ENCODE measurements at regions not wholly inside any gene's neighbourhood (a gene's known extent, or its start where the extent isn't known, plus 50 kb on each side); places are given as distances from the start of the nearest gene placed in this dataset.

DNA sequence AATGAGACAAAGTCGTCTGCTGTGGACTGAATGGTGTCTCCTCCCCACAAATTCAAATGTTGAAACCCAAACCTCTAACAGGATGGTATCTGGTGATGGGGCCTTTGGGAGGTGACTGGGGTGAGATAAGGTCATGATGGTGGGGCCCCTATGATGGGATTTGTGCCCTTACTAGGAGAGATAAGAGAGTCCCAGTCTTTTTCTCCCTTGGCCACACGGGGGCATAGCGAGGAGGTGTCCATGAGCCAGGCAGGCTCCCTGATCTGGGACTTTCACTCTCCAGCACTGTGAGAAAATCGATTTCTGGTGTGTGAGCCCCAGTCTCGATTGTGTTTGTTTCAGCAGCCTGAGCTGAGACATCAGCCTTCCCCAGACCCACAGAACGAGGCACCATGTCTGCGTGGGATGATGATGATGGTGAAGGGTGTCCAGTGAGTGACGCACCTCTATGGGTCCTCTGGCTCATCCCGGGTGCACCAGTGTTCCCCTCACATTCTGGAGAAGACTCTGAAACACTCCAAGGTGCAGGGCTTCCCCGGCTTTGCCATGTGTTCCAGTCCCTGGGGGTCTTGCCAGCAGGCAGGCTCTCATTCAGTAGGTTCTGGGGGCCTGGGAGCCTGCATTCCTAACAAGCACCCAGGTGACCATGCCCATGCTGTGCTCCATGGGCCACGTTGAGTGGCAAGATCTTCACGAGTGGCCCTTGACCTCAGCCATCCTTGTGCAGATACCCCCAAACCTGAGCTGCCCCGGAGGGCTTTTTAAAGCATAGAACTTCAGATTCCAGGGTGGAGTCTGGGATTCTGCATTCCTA is 363.0 kb downstream of the CTTN start:
- no peak for DNase-seq (ENCODE audit: low read depth, low spot score)

DNA sequence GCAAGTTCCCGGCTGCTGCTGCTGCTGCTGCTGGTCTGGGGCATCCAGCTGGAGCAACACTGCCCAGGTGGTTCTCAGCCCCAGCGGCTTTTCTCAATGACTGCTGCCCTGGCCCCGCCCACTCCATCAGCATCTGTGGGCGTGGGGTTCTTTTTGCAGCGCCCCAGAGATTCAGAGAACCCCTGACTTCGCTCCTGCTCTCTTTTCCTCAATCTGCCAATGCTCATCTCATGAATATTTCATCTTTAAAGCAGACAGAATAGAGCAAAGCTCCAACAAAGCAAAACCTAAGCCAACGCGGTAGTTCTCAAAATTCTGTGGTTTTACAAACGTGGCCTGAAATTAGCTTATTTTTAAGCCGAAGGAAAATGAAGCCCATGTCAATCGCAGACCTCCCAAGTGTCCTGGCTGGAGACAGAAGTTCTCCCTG is 363.6 kb downstream of the CTTN start:
- no peak for DNase-seq (ENCODE audit: low read depth, low spot score)

DNA sequence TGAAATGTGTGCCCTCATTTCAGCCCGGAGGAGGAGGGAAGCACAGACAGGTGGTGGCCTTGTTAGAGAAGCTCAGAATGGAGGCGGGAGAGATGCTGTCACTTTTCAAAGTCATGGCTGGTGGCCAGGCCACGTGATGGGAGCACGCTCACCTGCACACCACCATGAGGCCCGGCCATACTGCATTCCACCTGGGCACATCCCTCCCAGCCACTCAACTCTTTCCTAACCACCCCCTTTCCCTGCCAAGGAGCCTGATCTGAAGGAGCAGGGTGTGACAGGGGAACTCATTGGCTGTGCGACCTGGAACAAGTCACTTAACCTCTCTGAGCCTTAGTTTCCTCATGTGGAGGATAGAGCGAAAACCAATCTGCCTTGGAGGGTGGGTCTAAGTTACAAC is 364.5 kb downstream of the CTTN start:
- no peak for DNase-seq (ENCODE audit: low read depth, low spot score)

DNA sequence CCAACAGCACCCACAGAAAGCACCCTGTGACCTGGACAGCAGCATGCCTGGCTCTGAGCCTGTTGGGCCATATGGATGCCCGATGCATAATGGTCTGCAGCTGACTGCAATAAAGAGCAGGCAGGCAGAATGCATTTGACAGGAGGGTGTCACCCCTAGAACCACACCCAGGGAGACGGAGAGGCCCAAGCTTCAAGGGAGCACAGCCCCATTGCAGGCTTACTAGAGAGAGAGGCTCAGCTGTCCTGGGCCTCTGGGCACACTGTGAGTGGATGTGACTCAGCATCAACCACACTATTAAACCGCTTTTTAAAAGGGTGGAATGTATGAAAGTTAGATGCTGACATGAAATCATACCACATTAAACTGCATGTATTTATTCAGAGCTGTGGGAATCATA is 365.3 kb downstream of the CTTN start:
- DNase-seq (ENCODE audit: low read depth, low spot score), result no peak

DNA sequence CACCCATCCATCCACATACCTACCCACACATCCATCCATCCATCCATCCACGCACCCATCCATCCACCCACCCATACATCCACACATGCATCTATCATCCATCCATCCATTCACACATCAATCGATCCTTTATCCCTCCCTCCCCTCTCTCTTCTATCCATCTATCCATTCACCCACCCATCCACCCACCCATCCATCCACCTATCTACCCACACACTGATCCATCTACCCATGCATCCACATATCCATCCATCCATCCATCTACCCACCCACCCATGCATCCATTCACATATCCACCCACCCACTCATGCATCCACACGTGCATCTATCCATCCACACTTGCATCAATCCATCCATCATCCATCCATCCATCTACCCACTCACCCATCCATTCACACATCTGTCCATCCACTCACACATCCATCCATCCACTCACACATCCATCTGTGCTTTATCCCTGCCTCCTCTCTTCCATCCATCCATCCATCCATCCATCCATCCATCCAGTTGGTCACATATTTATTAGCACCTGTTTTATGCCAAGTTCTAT is 366.1 kb downstream of the CTTN start:
- DNase-seq (ENCODE audit: low read depth, low spot score), result no peak

DNA sequence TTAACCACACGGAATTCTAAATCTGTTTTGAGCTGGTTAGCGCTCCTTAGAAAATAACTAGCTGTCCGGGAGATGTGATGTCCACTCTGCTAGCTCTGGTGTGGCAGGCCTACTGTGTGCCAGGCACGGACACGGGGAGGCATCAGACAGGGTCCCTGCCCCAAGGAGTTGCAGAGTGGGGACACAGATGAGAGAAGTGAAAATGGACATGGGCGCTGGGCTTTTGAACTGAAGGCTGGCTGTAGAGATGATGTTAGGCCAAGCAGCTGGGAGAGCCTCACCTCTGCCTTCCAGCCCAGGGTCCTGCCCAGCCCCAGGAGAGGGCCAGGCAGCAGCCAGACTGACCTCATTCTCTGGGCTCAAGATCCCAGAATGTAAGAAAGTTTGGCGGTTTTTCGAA is 368.6 kb downstream of the CTTN start:
- DNase-seq (ENCODE audit: low read depth, low spot score), result no peak

DNA sequence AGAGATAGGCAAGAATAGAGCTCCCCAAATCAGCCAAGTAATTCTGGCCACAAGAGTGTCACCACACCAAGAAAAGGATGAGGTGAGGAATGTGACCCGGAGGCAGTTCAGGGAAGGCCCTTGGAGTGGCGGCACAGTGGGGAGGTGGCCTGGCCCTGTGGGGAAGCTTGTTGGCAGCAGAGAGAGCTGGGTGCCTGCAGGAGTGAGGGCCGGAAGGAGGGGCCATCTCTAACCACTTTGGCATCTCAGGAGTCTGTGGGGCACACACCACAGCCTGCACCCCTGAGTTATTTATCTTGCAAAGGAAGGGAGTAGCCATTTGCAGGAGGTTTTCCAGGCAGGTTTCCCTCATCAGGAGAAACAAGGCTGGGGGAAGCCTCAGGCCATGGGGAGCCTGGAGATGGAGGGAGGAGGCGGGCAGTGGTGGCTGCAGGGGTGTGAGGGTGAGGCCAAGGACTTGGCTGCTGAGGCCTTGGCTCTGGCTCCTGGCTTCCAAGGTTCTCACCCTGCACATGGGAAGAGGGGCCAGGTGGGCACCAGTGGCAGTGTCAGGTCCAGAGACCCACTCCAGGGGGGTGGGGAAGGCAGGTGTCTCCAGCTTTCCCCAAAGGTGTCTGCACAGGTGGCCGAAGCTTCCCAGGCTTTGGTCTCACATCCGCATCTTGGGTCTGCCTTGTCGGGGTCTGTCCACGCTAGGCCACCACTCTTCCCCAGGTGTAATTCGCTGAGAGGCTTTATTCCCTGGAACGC is 370.2 kb downstream of the CTTN start:
- no peak for DNase-seq (ENCODE audit: low read depth, low spot score)

DNA sequence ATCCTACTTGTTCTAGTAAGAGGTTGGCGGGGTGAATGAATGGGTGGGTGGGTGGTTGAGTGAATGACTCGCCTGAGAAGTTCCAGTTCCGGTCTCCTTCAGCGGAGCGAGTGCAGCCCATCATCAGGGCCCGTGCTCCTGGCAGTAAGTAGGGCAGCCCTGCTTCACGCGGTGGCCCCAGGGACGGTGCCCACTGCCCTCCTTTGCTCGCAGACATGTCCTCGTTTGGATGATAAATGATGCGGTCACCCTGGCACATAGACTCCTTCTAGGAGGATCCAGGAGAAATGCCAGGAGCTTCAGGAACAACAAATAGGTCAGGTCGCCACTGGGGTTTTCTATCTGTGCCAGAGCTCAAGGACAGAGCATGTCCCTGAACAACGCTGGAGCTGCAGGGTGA is 370.8 kb downstream of the CTTN start:
- DNase-seq (ENCODE audit: low read depth, low spot score), result no peak

DNA sequence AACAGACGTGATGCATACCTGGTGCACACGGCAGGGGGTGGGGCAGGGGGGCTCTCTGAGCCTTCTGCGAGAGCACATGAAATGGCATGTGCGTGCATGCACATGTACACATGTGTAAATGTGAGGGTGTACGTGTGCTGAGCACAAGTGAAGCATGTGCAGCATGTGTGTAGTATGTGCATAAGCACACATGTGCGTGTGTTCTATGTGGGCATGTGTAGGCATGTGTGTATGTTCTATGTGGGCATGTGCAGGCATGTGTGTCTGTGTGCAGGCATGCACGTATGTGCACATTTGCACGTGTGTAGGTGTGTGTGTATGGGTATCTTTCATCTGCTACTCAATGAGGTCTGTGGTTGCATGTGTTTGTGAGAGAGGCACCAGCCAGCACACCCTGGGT is 371.2 kb downstream of the CTTN start:
- no peak for DNase-seq (ENCODE audit: low read depth, low spot score)

DNA sequence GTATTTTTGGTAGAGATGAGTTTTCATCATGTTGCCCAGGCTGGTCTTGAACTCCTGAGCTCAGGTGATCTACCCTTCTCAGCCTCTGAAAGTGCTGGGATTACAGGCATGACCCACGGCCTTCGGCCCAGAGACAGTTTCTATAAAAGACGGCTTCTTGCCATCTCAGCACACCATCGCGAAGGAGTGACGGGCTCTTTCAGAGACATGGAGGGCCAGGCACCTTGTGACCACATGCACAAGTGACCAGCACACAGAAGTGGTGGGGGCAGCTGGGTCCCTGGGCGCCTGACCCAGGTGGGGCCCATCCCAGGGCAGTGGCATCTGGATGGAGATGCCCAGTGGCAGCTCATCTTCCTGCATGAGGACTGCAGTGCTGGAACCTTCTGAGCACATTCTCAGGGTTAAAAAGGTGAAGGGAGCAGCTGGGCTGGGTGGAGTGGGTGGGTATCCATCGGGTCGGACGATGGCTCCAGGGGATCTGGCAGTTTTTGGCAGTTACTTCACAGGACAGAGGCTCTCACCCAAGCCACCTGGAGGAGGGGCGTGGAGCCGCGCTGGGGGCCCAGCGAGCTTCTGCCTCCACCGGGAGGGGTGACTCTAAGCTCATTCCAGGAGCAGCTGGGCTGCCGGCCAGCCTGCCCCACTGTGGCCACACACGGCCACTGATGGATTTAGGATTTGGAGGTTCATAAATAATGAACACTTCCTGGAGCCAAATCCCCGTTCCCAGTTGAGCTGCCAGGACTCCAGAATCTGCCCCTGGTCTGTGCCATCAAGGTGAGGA is 373.0 kb downstream of the CTTN start:
- no peak for DNase-seq (ENCODE audit: low read depth, low spot score)

DNA sequence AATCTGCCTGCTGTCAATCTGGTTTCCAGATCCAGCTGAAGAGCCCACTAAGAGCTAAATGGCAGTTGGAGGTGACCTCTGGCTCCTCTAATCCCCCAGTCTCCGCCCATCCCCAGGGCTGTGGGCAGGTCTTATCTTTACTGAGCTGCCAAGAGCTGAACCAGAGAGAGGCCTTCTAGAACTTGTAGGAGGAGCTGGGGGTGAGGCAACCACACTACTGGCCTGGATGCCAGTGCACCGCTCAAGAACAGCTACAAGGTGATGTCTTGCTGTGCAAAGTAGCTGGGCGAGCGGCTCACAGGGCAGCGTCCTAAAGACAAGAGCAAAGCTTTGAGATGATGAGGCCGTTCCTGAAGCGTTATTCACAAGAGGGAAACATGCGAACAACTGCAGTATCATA is 374.6 kb downstream of the CTTN start:
- DNase-seq (ENCODE audit: low read depth, low spot score), result no peak

DNA sequence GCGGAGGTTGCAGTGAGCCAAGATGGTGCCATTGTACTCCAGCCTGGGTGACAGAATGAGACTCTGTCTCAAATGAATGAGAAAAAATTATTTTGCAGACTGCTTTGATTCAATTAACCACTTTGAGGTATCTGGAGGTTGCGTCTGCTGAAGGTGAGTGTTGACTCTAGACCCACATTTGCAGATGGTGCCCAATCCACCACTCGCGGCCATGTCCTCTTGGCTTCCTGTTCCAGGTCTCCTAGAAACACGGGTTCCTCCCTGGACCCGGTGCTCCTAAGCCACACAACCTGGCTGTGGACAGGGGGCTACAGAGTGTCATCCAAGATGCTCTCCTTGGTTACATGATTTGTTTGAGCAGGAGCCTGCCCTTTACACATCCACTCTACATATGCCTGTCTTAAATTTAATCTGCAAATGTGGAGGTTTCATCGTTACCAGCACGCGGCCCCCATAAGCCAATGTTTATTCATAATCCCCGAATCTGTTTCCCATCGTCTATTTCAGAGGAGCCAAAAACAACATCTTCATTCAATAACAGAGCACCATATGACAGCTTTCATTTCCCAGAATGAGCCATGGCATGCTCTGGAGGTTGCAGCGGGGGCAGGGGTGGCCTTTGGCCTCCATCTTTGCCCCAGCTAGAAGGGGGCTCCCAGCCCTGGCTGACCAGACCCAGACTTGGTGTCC is 377.2 kb downstream of the CTTN start:
- DNase-seq (ENCODE audit: low read depth, low spot score), result no peak

DNA sequence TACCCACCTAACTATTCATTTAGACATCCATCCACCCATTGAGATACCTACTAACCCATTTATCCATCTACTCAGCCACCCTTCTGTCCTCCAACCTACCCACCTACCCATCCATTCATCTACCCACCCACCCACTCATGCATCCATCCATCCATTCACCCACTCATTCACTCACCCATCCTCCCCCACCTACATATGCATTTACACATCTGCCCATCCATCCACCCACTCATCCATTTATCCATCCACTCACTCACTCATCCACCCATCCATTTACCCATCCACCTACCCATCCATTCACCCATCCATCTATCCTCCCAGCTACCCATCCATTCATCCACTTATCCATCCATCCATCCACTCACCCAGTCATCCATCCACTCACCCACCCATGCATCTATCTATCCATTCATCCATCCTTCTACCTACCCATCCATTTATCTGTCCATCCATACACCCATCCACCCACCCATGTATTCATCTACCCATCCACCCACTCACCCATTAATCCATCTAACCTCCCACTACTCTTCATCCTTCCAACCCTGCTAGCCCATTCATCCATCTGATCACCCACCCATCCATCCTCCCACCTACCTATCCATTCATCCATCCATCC is 378.7 kb downstream of the CTTN start:
- DNase-seq (ENCODE audit: low read depth, low spot score), result no peak

DNA sequence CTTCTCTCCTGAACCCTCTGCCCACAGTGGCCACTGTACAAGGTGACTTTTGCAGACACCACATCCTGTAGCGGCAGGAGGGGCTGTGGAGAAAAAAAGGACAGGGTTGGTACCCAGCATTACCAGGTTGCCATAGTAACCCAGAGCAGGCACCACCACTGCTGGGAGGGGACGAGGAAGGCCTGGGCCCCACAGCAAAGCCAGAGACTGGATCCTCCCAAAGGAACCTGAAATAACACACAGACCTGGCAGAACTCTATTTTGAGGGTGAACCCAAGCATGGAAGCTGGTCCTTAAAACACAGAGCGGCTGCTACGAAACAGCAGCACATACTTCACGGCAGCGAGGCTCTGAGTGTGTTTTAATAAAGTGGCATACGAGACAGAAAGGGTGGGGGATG is 380.6 kb downstream of the CTTN start:
- no peak for DNase-seq (ENCODE audit: low read depth, low spot score)

DNA sequence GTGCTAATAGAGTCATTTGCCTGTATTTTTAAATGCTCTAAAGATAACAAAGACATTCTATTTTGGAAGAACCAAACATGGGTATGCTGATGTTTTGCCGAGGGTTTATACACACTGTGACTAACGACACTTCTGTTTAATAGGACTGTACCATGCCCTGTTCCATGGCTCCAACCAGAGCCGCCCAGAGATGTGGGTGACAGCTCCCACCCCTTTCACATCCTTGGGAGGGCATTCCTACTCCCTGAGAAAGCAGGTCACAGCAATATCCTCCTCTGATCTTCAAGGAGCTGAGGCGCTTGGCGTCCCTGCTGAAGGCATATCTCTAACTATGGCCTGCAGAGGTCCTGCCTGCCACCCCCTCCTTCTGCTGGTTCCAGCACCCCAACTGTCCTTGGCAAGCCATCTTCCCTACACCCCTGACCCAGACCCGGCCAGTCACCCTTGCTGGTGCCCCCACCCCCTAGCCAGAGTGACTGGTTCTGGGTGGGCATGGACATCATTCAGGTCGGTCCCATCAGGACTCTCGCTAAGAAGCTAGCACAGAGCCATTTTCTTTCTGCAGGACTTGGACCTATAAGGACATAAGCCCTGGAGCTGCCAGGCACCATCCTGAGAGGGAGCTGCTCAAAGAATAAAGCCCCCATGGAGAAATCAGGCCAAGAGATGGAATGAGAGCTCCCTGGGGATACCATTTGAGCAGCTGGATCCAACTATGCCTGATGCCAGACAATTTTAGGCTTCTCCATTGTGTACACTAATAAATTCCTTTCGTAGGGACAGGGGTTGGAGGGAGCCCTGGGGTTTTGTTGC is 381.3 kb downstream of the CTTN start:
- DNase-seq (ENCODE audit: low read depth, low spot score), result no peak

DNA sequence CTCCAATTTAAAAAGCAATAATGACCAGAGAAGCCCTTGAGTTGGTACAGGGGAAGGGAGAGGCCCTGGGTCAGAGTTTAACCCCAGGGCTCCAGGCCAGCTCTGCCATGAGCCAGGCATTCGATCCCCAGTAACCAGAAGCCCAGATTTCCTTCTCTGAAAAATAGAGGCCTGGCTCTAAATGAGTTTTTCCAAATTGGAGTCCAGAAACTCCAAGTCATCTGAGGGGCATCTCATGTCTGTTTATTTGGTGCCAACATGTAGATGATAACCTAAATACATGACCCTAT is 381.9 kb downstream of the CTTN start:
- DNase-seq (ENCODE audit: low read depth, low spot score), result no peak

DNA sequence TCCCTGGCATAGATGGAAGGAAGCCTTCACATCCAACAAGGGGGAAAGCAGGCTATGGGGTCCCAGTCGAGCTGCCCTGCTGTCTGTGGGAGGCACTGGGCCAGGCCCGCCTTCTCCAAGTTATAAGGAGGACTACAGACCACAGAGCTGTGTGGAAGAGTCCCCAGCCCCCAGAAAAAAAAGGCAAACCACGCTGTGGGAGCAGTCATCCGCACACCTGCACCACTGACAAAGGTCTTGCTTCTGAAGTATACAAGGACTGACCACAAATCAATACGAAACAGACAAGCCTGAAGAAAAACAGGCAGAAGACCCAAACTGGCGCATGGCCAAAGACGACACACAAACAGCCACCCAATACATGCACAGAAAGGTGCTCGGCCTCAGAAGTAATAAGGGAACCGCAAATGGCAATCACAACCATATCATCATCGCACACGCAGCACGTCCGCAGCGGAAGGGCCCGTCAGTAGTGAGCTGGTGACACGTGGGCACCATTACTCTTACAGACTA is 384.1 kb downstream of the CTTN start:
- no peak for DNase-seq (ENCODE audit: low read depth, low spot score)

DNA sequence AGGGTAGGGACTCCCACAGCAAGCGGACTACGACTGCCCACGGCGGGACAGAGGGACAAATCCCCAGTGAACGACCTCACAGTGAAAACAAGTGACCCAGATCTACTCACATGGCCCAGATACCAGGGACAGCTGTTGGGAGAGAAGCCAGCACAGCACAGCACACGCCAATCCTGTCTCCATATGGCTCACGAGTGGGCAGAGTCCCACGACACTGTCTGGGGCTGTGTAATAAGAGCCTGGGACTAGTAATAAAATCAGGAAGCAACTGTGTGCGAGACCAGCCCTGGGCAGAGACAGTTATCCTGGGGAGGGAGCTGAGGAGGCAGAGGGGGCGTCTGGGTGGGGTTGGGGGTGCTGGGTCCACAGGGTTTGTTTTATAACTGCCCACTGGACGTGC is 385.0 kb downstream of the CTTN start:
- DNase-seq (ENCODE audit: low read depth, low spot score), result no peak

DNA sequence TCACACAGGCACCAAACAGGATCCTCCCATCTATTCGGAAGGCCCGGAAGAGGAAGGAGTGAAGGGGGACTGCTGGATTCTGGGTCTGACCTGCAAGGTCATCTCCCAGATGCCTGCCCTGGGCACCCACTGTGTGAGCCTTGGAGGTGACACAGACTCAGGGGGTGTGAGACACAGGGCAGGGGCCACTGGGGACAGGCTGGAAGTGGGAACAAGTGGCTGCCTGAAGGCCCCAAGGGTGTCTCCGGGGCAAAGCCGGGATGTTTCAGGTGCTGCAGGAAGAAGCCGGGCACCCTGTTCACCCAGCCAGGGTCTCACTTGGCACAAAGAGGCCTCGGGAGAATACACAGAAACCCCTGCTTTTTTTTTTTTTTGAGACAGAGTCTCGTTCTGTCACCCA is 385.5 kb downstream of the CTTN start:
- DNase-seq (ENCODE audit: low read depth, low spot score), result no peak

DNA sequence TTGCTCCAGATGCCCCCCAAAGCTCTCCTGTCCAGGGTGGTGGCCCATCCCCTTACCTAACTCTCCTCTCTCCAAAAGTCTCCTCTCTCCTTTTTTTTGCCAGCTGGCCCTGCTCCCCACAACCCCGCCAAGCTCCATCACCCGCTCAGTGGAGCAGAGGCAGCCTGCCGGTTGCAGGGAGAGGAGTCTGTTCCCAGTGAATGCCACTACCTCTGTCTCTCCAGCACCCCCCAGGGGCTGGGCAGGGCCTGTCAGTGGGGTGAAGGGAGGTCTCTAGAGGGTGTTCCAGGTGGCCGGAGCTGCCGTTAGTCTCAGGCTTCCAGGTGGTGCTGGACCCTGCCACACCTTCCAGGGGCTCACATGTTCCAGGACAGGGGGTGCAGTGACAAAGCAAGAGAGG is 387.0 kb downstream of the CTTN start:
- DNase-seq (ENCODE audit: low read depth, low spot score), result no peak
